TTC549 (cell line): ENCODE measurements at regions not wholly inside any gene's neighbourhood (a gene's known extent, or its start where the extent isn't known, plus 50 kb on each side); places are given as distances from the start of the nearest gene placed in this dataset.
"Not testable (repeated sequence)": the region's sequence is repeated elsewhere in the genome, so short reads cannot be mapped to it uniquely, and the experiment has no call there.

Source experiments
- FAIRE-seq: peaks from 2 replicates; lab custom pipeline; 2012; peaks lifted over from hg19 to GRCh38; lab: Jason Lieb, UNC

DNA sequence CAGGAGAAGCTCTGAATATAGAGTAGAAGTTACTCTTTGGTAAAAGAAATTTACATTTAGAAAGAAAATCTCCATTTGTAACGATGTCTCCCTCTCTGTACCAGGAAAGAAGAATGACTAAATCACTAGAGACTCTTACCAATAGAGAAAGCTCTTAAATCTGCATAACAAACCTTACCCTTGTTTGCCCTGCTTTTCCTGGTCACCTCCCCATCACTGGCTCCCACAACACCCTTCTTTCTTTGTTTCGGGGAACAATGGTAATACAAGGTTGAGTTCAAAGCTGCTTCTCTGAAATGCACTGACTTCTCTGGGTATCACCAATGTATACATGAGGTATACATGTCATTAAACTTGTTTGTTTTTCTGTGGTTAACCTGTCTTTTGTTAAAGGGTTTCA, 351.1 kb upstream of the FLRT2 start:
- no peak for FAIRE-seq

DNA sequence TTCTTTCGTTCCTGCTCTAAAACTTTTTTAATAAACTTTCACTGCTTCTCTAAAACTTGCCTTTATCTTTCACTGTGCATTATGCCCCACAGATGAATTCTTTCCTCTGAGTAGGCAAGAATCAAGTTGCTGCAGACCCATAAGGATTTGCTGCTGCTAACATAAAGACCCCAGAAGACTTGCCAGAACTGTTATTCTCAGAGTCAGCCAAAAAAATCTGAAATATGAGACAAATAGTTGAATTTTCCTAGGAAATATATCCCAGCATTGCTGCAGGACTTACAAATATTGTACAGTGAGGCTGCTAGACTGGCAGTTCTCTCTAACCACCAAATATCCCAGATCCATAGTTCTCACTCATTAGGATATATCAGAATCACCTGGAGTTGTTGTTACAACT, 349.1 kb upstream of the FLRT2 start:
- no peak for FAIRE-seq

DNA sequence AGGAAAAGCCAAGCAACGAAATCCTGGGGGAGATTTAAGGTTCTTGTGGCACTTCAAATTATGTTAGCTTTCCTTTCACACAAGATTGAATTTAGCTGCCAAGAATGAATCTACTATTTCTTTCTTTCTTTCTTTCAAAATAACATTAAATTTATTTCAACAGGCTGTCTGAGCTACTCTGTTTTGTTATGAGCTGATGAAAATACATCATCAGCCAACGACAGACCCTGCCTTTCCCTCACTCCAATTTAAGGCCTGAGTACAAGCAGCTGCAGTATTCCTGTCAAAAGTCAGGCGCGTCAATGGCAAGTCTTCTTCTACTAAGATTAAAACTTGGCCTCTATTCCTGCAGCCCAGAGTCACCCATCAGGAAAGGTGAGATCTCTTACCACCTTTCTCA, 347.7 kb upstream of the FLRT2 start:
- FAIRE-seq = no peak

DNA sequence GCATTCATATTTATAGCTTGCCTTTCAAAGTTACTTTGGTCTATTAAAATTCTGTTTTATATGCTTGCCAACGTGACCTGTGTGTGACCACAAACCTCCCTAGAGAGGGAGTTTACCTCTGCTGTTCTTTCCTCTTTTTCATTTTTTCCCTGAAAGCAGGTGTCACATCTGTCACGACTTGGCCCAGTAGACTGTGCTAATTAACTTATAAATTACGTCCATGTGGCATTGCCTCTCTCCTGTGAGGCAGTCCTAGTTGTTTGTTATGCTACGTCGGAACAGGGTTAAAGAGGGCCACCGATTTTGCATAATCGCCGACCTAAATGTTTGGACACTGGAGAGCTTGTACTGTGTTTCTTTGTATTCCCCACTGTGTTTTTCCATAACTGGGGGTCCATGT, 343.9 kb upstream of the FLRT2 start:
- FAIRE-seq = no peak

DNA sequence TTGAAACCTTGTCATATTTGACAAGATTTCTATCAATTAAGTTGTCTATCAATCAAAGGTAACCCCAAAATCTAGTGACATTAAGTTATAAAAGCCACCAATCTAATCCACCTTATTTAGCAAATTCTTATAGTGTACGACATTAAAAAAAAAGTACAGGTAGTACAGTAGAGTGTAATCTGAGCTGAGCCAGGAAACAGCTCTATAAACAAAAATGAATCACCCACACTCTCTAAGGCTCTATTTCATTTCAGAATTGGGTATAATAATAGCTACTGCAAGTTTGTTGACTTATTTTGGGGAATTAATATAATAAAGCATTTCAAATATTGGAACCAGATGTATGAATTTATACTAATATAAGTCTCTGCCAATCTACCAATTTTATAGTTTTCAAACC, 342.4 kb upstream of the FLRT2 start:
- no peak for FAIRE-seq

DNA sequence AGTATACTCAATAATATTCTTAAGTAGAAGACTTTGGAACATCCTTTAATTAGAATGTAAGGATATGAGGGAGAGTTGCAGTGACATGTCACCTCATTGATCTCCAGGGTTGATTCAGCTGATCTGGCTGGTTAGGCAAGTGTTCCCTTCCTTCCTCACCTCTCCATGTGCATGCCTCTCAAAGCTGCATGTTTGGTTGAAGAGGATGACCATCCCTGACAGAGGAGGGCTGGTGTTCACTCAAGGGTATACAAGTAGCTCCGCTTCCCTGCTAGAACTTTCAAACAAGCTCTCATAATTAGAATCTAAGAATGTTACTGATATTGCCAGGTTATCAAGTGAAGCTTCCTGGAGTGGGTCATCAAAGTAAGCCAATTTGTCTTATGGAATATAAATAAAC, 341.1 kb upstream of the FLRT2 start:
- FAIRE-seq = no peak

- FAIRE-seq = not testable (repeated sequence)
Observed at GRCh38 chr14:85189253-85189652, 340.7 kb upstream of the FLRT2 start.

DNA sequence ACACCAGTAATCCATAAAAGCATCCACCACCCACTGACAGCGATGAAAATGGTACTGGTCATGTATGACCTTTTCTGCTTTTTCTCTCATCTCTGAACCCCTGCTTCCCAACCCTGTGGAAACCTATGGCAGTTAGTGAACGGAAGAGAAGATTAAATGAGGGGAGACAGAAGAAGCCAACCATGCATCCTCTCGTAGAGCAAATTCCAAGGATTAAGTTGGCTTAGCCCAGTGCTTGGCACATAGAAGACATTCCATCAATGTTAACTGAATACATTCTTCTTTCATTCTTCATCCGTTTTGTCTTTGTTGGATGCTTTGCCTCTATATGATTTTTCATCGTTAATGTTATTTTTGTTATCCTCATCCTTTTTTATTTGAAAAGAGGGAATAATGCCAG, 339.7 kb upstream of the FLRT2 start:
- no peak for FAIRE-seq

DNA sequence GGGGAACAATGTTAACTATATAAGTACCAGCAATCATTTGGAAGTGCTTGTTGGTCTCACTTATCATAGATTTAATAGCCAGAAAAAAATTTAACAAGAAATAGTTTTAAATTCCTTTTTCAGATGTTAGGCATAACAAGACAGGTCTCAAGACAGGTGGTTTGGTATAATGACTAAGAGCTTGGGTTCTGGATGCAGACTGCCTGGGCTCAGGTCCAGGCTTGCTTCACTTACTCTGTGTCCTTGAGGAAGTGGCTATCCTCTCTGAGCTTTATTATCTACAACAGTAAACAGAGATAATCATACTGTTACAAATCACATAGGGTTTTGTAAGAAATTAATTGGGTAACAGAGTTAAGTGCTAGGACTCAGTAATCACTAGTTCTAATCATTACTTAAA, 338.0 kb upstream of the FLRT2 start:
- no peak for FAIRE-seq

DNA sequence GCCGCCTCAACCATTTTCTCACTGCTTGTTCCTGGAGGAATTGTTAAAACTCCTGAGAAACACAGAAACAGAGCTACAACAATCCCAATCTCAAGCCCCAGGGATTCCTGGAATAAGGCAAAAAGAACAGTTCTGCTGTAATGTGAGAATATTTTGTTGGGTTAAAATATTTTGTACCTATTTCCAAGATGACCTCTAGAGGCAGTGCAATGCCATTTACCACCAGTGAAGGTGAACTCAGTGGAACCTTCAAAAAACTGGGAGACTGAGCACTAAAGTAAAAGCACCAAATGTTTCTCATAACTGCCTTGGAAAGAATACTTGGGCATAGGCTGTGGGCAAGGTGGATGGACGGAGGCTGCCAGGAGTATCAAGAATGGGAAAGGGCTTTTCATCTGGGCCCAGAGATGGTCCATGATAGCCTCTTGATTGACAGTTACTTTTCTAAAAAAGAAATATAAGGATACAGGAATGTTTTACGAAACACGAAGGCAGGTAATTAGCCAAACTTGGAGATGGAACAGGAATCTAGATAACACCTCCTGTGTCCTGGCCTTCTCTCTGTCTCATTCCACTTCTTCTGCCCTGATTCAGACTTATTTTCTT, 334.0 kb upstream of the FLRT2 start:
- FAIRE-seq = no peak

DNA sequence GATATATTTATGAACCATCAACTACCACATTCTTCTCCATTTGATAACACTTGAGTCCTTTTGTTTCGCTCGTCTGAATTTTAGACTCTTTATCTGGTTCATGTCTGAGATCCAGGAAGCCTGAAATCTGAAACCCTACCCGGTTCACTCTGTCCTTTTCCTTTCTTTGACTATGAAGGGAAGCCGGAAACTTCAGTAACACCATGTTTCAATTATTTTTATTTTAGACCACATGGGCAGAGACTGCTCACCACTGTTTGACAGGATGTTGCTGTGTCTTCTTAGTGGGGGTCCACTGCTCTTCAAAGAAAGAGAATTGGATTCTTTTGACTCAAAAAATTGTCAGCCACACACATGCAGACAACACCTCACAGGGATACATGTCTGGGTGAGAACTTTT, 331.9 kb upstream of the FLRT2 start:
- FAIRE-seq = no peak

DNA sequence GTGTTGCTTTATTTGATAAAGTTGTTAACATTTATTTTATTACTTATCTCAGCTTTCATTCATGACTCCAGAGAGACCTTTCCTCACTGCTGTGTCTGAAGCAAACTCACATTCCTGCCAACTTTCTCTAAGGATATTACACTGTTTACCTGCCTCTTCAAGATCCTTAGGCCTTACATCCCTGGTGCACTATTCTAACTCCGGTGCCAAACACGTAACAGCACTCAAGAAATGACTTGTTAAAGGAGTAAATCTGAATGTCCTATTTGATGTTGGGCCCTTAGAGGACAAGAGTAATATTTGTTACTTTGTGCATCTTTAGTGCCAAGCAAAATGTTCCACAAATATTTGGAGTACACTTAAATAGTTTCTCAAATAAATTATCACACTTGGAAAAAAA, 324.1 kb upstream of the FLRT2 start:
- FAIRE-seq = no peak

DNA sequence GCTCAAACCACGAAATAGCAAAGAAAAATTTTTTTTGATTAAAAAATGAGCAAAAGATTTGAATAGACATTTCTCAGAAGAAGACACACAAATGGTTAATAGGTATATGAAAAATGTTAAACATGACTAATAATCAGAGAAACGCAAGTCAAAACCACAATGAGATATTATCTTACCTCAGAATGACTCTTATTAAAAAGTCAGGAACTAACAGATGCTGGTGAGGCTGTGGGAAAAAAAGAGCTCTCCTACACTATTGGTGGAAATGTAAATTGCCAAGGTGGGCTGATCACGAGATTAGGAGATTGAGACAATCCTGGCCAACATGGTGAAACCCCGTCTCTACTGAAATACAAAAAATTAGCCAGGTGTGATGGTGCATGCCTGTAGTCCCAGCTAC, 315.5 kb upstream of the FLRT2 start:
- FAIRE-seq = no peak

DNA sequence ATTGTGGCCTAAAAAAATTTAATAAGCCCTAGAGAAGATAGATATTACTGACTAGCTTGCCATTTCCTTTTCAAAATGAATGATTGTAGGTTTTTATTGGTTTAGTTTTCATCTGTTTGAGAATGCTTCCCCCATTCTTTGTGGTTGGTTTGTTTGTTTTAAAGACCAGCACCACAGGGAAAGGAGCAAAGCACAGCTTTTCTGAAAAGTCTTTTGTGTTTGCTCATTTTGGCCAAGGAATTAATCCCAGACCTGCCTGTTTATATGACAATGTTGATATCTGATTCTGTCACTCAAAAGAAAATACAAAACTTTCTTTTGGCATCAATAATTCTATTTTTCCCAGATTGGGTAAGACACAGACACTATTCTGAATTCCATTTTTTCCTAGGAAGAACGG, 312.5 kb upstream of the FLRT2 start:
- no peak for FAIRE-seq

DNA sequence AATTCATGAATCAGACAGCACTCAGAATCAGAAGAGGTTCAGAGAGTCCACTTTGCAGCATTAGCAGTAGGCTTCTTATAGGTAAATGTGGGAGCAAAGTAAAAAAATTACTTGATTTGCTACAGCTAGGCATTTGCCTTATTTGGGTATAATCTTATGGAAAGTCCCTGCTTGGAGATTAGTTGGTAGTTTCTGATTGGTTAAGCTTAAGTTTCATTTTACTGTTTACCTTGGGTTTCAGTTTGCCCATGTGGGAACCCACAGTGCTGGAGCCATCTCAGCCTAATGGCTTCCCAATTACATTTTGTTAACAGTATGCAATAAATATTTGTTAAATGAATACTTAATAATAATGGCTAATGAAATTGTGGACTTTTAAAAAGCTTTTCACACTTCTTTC, 311.0 kb upstream of the FLRT2 start:
- no peak for FAIRE-seq

- no peak for FAIRE-seq
Observed at GRCh38 chr14:85221832-85222231, 308.1 kb upstream of the FLRT2 start.

GRCh38 chr14:85222341-85222740, 307.6 kb upstream of the FLRT2 start:
- FAIRE-seq = no peak

DNA sequence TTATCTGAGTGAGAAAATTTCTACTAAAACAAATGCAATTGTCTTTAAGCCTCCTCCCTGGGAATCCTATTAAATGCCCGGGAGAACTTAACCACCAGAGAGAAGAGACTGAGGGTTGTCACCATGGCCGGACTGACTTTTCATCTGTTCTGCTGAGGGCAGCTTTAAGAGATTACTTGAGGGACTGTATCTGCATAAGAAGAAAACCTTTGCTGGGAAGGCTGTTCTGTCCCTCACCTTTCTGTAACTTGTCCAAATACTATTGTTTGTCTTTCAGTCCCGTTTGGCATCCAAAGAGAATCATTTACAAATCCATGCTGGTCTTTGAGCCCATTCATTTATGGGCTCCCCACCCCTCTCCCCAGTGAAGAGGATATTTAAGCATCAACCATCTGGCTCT, 306.3 kb upstream of the FLRT2 start:
- no peak for FAIRE-seq

DNA sequence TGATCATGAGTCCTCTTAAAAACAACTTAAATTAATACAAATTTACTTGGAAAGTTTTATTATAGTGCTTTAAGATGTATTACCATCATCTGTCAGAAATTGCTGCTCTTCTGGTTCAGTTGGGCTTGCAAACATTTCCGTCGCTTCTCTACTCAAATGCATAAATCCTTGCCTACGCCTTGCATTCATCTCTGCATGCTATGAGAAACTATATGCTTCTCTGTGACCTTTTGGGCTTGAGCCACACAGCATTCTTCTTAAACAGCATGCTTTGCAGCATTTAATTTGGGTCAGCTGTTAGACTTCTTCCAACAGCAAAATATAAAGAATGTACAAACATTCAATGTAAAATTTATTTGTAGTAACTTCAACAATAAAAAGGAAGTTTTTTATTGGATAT, 305.7 kb upstream of the FLRT2 start:
- no peak for FAIRE-seq

DNA sequence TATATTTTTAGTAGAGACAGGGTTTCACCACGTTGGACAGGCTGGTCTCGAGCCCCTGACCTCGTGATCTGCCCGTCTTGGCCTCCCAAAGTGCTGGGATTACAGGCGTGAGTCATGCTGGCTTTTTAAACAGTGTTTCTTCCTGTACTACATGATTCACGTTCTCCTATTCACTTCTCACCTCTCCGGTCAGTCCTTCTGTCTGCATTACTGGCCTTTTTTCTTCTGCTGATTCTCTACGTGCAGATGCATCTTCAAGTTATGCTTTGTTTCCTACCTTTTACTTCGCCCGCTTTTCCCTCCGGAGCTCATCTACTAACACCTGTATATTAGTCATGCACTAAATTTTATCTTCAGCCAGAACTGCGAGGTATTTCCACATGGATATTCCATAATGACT, 296.2 kb upstream of the FLRT2 start:
- FAIRE-seq = no peak

GRCh38 chr14:85234156-85235025, 295.6 kb upstream of the FLRT2 start:
- FAIRE-seq = no peak

GRCh38 chr14:85235868-85236267, 294.1 kb upstream of the FLRT2 start:
- no peak for FAIRE-seq

- no peak for FAIRE-seq
Observed at GRCh38 chr14:85236296-85236695, 293.6 kb upstream of the FLRT2 start.

GRCh38 chr14:85239791-85240190, 290.2 kb upstream of the FLRT2 start:
- no peak for FAIRE-seq
